Activated T-cell treated with anti-CD3 and anti-CD28 coated beads, Interleukin-2, amount 50 U/mL, for 24 hours (primary cell): ENCODE measurements at regions not wholly inside any gene's neighbourhood (a gene's known extent, or its start where the extent isn't known, plus 50 kb on each side); places are given as distances from the start of the nearest gene placed in this dataset.
A peak's percentile ranks its signal among the peaks of the same experiment; 100 is the strongest.

Source experiments
- DNase-seq: peaks from one replicate; pipeline ENCODE4 v3.0.0-alpha.2; 2020
- H3K27ac Mint-ChIP-seq: 2 replicates; pipeline ENCODE4 v1.8.0; 2020; ENCODE audit warnings: mild to moderate bottlenecking, mixed read lengths
- H3K27me3 Mint-ChIP-seq: 2 replicates; pipeline ENCODE4 v1.8.0; 2020; ENCODE audit warnings: mixed read lengths
- H3K36me3 Mint-ChIP-seq: 2 replicates; pipeline ENCODE4 v1.8.0; 2020; ENCODE audit warnings: low read depth, mixed read lengths
- H3K4me1 Mint-ChIP-seq: 2 replicates; pipeline ENCODE4 v1.8.0; 2020; ENCODE audit warnings: low read depth, mixed read lengths
- H3K4me3 Mint-ChIP-seq: 2 replicates; pipeline ENCODE4 v1.8.0; 2020; ENCODE audit warnings: mild to moderate bottlenecking, moderate library complexity, mixed read lengths
- H3K9me3 Mint-ChIP-seq: 2 replicates; pipeline ENCODE4 v1.8.0; 2020; ENCODE audit warnings: mixed read lengths

- Mint-ChIP-seq H3K36me3 (no peaks in the 10 kb centered on the region), H3K27me3 (peaks cover 15% of the 10 kb centered on the region), H3K27ac (no peak overlapping the region), H3K4me1 (no peaks in the 10 kb centered on the region), H3K4me3 (no peak overlapping the region), H3K9me3 (no peaks in the 10 kb centered on the region)
- DNase-seq, result peak; percentile 17
These were observed 135.0 kb downstream of the URI1 start for GRCh38 chr19:30076751-30077670.

GRCh38 chr19:30077851-30078355 lies 135.9 kb downstream of the URI1 start:
- Mint-ChIP-seq H3K4me1 (no peaks in the 10 kb centered on the region), H3K36me3 (no peaks in the 10 kb centered on the region), H3K9me3 (no peaks in the 10 kb centered on the region), H3K27ac (no peak overlapping the region), H3K4me3 (no peak overlapping the region), H3K27me3 (peaks cover 15% of the 10 kb centered on the region)
- peak; percentile 3 for DNase-seq

- no peaks in the 10 kb centered on the region for H3K4me1 Mint-ChIP-seq
- H3K9me3 Mint-ChIP-seq, result no peaks in the 10 kb centered on the region
- H3K4me3 Mint-ChIP-seq, result no peak overlapping the region
- H3K27me3 Mint-ChIP-seq, result peaks cover 15% of the 10 kb centered on the region
- peak; percentile 11 for DNase-seq
- no peak overlapping the region for H3K27ac Mint-ChIP-seq
- no peaks in the 10 kb centered on the region for H3K36me3 Mint-ChIP-seq
These were observed 136.4 kb downstream of the URI1 start for GRCh38 chr19:30078381-30078910.

- no peaks in the 10 kb centered on the region for H3K36me3 Mint-ChIP-seq
These were observed 137.2 kb downstream of the URI1 start for GRCh38 chr19:30079200-30079599.

GRCh38 chr19:30082168-30082567 lies 140.1 kb downstream of the URI1 start:
- Mint-ChIP-seq H3K4me1 (peaks cover 2% of the 10 kb centered on the region), H3K4me3 (no peak overlapping the region), H3K27ac (no peak overlapping the region), H3K9me3 (no peaks in the 10 kb centered on the region), H3K27me3 (peaks cover 12% of the 10 kb centered on the region), H3K36me3 (no peaks in the 10 kb centered on the region)
- DNase-seq, result no peak

More at GRCh38 chr19:30079200-30079599, 137.2 kb downstream of the URI1 start:
- Mint-ChIP-seq H3K4me3 (no peak overlapping the region), H3K27ac (no peak overlapping the region), H3K9me3 (no peaks in the 10 kb centered on the region), H3K4me1 (no peaks in the 10 kb centered on the region), H3K27me3 (peaks cover 15% of the 10 kb centered on the region)
- DNase-seq, result no peak

- Mint-ChIP-seq H3K36me3 (no peaks in the 10 kb centered on the region), H3K27me3 (peaks cover 12% of the 10 kb centered on the region), H3K4me1 (peaks cover 2% of the 10 kb centered on the region), H3K4me3 (no peak overlapping the region), H3K9me3 (no peaks in the 10 kb centered on the region), H3K27ac (no peak overlapping the region)
- no peak for DNase-seq
These were observed 140.6 kb downstream of the URI1 start for GRCh38 chr19:30082611-30083010.

GRCh38 chr19:30083125-30083681 lies 141.2 kb downstream of the URI1 start:
- Mint-ChIP-seq H3K4me3 (no peak overlapping the region), H3K9me3 (no peaks in the 10 kb centered on the region), H3K27me3 (peaks cover 12% of the 10 kb centered on the region), H3K27ac (no peak overlapping the region), H3K36me3 (no peaks in the 10 kb centered on the region), H3K4me1 (peaks cover 2% of the 10 kb centered on the region)
- DNase-seq, result no peak

GRCh38 chr19:30083701-30084156 lies 141.7 kb downstream of the URI1 start:
- Mint-ChIP-seq H3K27ac (no peak overlapping the region), H3K4me3 (no peak overlapping the region), H3K4me1 (peaks cover 2% of the 10 kb centered on the region), H3K27me3 (peaks cover 9% of the 10 kb centered on the region), H3K9me3 (no peaks in the 10 kb centered on the region), H3K36me3 (no peaks in the 10 kb centered on the region)
- no peak for DNase-seq

GRCh38 chr19:30084390-30084819 lies 142.4 kb downstream of the URI1 start:
- no peak overlapping the region for H3K4me3 Mint-ChIP-seq
- no peak overlapping the region for H3K27ac Mint-ChIP-seq
- H3K27me3 Mint-ChIP-seq, result peaks cover 9% of the 10 kb centered on the region
- H3K9me3 Mint-ChIP-seq, result no peaks in the 10 kb centered on the region
- H3K36me3 Mint-ChIP-seq, result no peaks in the 10 kb centered on the region
- H3K4me1 Mint-ChIP-seq, result peaks cover 2% of the 10 kb centered on the region
- no peak for DNase-seq

- no peaks in the 10 kb centered on the region for H3K9me3 Mint-ChIP-seq
- H3K4me1 Mint-ChIP-seq, result peaks cover 2% of the 10 kb centered on the region
- H3K36me3 Mint-ChIP-seq, result no peaks in the 10 kb centered on the region
- H3K27me3 Mint-ChIP-seq, result peaks cover 7% of the 10 kb centered on the region
- H3K4me3 Mint-ChIP-seq, result no peak overlapping the region
- no peak for DNase-seq
- no peak overlapping the region for H3K27ac Mint-ChIP-seq
These were observed 143.4 kb downstream of the URI1 start for GRCh38 chr19:30085394-30085793.

GRCh38 chr19:30086220-30086619 lies 144.2 kb downstream of the URI1 start:
- no peaks in the 10 kb centered on the region for H3K9me3 Mint-ChIP-seq

GRCh38 chr19:30086916-30087315 lies 144.9 kb downstream of the URI1 start:
- Mint-ChIP-seq H3K9me3 (no peaks in the 10 kb centered on the region), H3K4me1 (peaks cover 2% of the 10 kb centered on the region), H3K4me3 (no peak overlapping the region), H3K27ac (no peak overlapping the region), H3K36me3 (no peaks in the 10 kb centered on the region), H3K27me3 (no peaks in the 10 kb centered on the region)
- no peak for DNase-seq

More at GRCh38 chr19:30086220-30086619, 144.2 kb downstream of the URI1 start:
- Mint-ChIP-seq H3K27me3 (no peaks in the 10 kb centered on the region), H3K27ac (no peak overlapping the region), H3K4me3 (no peak overlapping the region), H3K36me3 (no peaks in the 10 kb centered on the region), H3K4me1 (peaks cover 2% of the 10 kb centered on the region)
- no peak for DNase-seq

GRCh38 chr19:30087381-30088138 lies 145.5 kb downstream of the URI1 start:
- Mint-ChIP-seq H3K36me3 (no peaks in the 10 kb centered on the region), H3K27ac (no peak overlapping the region), H3K9me3 (no peaks in the 10 kb centered on the region), H3K4me1 (peaks cover 2% of the 10 kb centered on the region), H3K4me3 (no peak overlapping the region), H3K27me3 (no peaks in the 10 kb centered on the region)
- no peak for DNase-seq

- Mint-ChIP-seq H3K27ac (no peak overlapping the region), H3K4me1 (peaks cover 2% of the 10 kb centered on the region), H3K36me3 (no peaks in the 10 kb centered on the region), H3K27me3 (no peaks in the 10 kb centered on the region), H3K9me3 (no peaks in the 10 kb centered on the region), H3K4me3 (no peak overlapping the region)
- DNase-seq, result no peak
These were observed 146.5 kb downstream of the URI1 start for GRCh38 chr19:30088567-30088966.
